ENCODE measurements at regions not wholly inside any gene's neighbourhood (a gene's known extent, or its start where the extent isn't known, plus 50 kb on each side); places are given as distances from the start of the nearest gene placed in this dataset.

DNA sequence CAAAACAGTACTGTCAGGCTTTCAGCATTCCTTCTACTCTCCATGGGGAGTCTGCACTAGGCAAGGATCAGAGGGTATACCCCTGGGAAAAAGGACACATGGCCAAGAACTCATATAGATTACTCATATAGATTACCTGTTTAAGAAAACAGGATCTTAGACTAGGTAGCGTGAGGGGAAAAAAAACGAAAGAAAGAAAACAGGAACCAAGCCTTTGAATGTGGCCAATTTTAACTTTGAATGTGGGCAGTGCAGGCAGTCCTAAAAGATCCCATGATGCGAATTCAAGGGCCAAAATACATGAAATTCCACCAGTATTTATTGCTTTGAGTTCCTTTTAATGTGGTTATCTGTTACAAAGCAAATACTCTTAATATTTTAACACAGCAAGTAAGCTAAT, 108.6 kb upstream of the TAC1 start:
- TF ChIP-seq, protein P1, sequence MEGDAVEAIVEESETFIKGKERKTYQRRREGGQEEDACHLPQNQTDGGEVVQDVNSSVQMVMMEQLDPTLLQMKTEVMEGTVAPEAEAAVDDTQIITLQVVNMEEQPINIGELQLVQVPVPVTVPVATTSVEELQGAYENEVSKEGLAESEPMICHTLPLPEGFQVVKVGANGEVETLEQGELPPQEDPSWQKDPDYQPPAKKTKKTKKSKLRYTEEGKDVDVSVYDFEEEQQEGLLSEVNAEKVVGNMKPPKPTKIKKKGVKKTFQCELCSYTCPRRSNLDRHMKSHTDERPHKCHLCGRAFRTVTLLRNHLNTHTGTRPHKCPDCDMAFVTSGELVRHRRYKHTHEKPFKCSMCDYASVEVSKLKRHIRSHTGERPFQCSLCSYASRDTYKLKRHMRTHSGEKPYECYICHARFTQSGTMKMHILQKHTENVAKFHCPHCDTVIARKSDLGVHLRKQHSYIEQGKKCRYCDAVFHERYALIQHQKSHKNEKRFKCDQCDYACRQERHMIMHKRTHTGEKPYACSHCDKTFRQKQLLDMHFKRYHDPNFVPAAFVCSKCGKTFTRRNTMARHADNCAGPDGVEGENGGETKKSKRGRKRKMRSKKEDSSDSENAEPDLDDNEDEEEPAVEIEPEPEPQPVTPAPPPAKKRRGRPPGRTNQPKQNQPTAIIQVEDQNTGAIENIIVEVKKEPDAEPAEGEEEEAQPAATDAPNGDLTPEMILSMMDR (conservative IDR thresholded peaks at IDR 0.05 in 1 of 2, IDR thresholded peaks at IDR 0.05 in 1 of 2; ENCODE audit: low read depth in 1 of 2, low read length in 2 of 2): no peak
- TF ChIP-seq EZH2 (IDR thresholded peaks at IDR 0.05; ENCODE audit: low read length, missing control alignments): no peak
